K562 (cell line): ENCODE measurements at regions not wholly inside any gene's neighbourhood (a gene's known extent, or its start where the extent isn't known, plus 50 kb on each side); places are given as distances from the start of the nearest gene placed in this dataset.
A peak's percentile ranks its signal among the peaks of the same experiment; 100 is the strongest.

Experiments
- ATAC-seq: fragments of 200-7000 bp; cut with Tn5 transposase; 3 replicates; pipeline ENCODE4 v1.9.1; 2020; ENCODE audit warnings: moderate library complexity
- BruUV-seq: library from RNA; stranded (reverse); fragments of 400-500 nt; replicated peaks from 2 replicates; lab custom pipeline; 2021; lab: Mats Ljungman, UMichigan
- CTCF ChIA-PET: fragments of 300-600 bp; formaldehyde crosslinking; extraction: SDS; loops from one replicate; lab custom pipeline; 2021; ENCODE audit warnings: low intra/inter-chr PET ratio; lab: Yijun Ruan, JAX
- POLR2A ChIA-PET: fragments of 300-600, 350-650 bp; sonication (Branson Sonifier 250); formaldehyde crosslinking; extraction: SDS; loops from one replicate; lab custom pipeline; 2021; ENCODE audit warnings: antibody characterized with exemption, inconsistent platforms; lab: Yijun Ruan, JAX
- DNase-seq, 4 experiments: peaks; one replicate each; pipeline versions ENCODE4 v3.0.0 to v3.0.0-alpha.2; 2011 to 2018; ENCODE audit warnings: low spot score in 3 of 4, mixed read lengths in 3 of 4; ENCODE audit errors: extremely low read depth in 1 of 4
- FAIRE-seq: peaks from 2 replicates; lab custom pipeline; 2011; peaks lifted over from hg19 to GRCh38; lab: Jason Lieb, UNC
- H2AFZ ChIP-seq: 2 replicates; pipeline ENCODE4 v1.6.0; 2011; ENCODE audit warnings: low read depth, low read length, control low read depth, inconsistent platforms
- H3K27ac ChIP-seq: fragments of 200-600 bp; 3 replicates; pipeline ENCODE4 v1.8.0; 2011; ENCODE audit warnings: low read depth, mild to moderate bottlenecking, control low read depth, inconsistent platforms, low read length, moderate library complexity, mixed read lengths; ENCODE audit errors: extremely low read depth
- H3K27me3 ChIP-seq, 2 experiments: fragments of 300-600 bp in 1 of 2; 2 replicates in 1 of 2; 3 replicates in 1 of 2; pipeline versions ENCODE4 v1.6.0 to v1.8.0; 2011; ENCODE audit warnings: inconsistent platforms in 2 of 2, low read length in 2 of 2, mild to moderate bottlenecking in 1 of 2, mixed read lengths in 1 of 2, moderate library complexity in 1 of 2; ENCODE audit not compliant: control insufficient read depth in 2 of 2, insufficient read depth in 2 of 2
- H3K36me3 ChIP-seq: fragments of 300-600 bp; 3 replicates; pipeline ENCODE4 v1.8.0; 2011; ENCODE audit warnings: mild to moderate bottlenecking, low read length, inconsistent platforms; ENCODE audit not compliant: control insufficient read depth, insufficient read depth
- H3K4me1 ChIP-seq, 2 experiments: fragments of 200-600 bp in 1 of 2; replicated peaks in 1 of 2; 2 replicates in 1 of 2; 3 replicates in 1 of 2; pipeline versions ENCODE4 v1.5.1 to v1.8.0; 2011; ENCODE audit warnings: inconsistent platforms in 2 of 2, low read length in 2 of 2, mild to moderate bottlenecking in 1 of 2, mixed read lengths in 1 of 2, moderate library complexity in 1 of 2; ENCODE audit not compliant: control insufficient read depth in 2 of 2, insufficient read depth in 2 of 2
- H3K4me2 ChIP-seq: 2 replicates; pipeline ENCODE4 v1.6.1; 2011; ENCODE audit warnings: low read length, control low read depth, inconsistent platforms, mixed read lengths; ENCODE audit not compliant: insufficient read depth
- H3K4me3 ChIP-seq: fragments of 200-600 bp; sonication (generic), shearing (Covaris generic); 2 replicates; pipeline ENCODE4 v1.5.1; 2016; ENCODE audit warnings: control low read depth, inconsistent platforms
- H3K79me2 ChIP-seq: fragments of 200-600 bp; 3 replicates; pipeline ENCODE4 v1.8.0; 2011; ENCODE audit warnings: low read length, inconsistent platforms; ENCODE audit not compliant: control insufficient read depth, insufficient read depth
- H3K9ac ChIP-seq, 2 experiments: 2 replicates each; pipeline versions ENCODE4 v1.6.0 to v1.6.1; 2011; ENCODE audit warnings: low read depth in 2 of 2, low read length in 2 of 2, control low read depth in 1 of 2, inconsistent platforms in 1 of 2, mild to moderate bottlenecking in 1 of 2, mixed read lengths in 1 of 2; ENCODE audit not compliant: insufficient read depth in 1 of 2
- H3K9me1 ChIP-seq: one replicate; pipeline ENCODE4 v1.6.0; 2011; ENCODE audit warnings: inconsistent platforms, mild to moderate bottlenecking, low read length, moderate library complexity; ENCODE audit not compliant: control insufficient read depth, insufficient read depth
- H3K9me3 ChIP-seq: replicated peaks from 2 replicates; pipeline ENCODE4 v1.5.1; 2011; ENCODE audit warnings: low read depth, low read length, inconsistent platforms; ENCODE audit not compliant: control insufficient read depth, insufficient read depth
- H4K20me1 ChIP-seq: replicated peaks from 2 replicates; pipeline ENCODE4 v1.6.1; 2011; ENCODE audit warnings: low read length, inconsistent platforms, mixed read lengths; ENCODE audit not compliant: control insufficient read depth, insufficient read depth
- ESRRA ChIP-seq: fragments of 450-650 bp; IDR thresholded peaks from 2 replicates; pipeline ENCODE4 v1.6.1; 2014; ENCODE audit warnings: low read depth, mild to moderate bottlenecking, moderate library complexity, borderline replicate concordance
- FOS ChIP-seq: IDR thresholded peaks from 3 replicates; pipeline ENCODE4 v1.6.1; 2011; ENCODE audit not compliant: insufficient read length; ENCODE audit errors: extremely low read depth
- HDAC2 ChIP-seq: fragments of 450-650 bp; IDR thresholded peaks from 2 replicates; pipeline ENCODE4 v1.6.1; 2016; ENCODE audit warnings: mild to moderate bottlenecking
- HNRNPH1 ChIP-seq: fragments of 200-400 bp; formaldehyde crosslinking; optimal IDR thresholded peaks from 2 replicates; pipeline ENCODE3; 2017; ENCODE audit warnings: low read depth, mild to moderate bottlenecking, low read length, moderate library complexity
- KLF10 ChIP-seq: fragments of 250-450 bp; sonication (Bioruptor Pico); IDR thresholded peaks from 2 replicates; pipeline ENCODE4 v1.6.1; 2021; ENCODE audit warnings: matching md5 sums
- KLF6 ChIP-seq: fragments of 250-450 bp; sonication (Bioruptor Pico); IDR thresholded peaks from 2 replicates; pipeline ENCODE4 v1.4.0; 2020; ENCODE audit warnings: mild to moderate bottlenecking, moderate library complexity, borderline replicate concordance
- MTA1 ChIP-seq: fragments of 450-650 bp; IDR thresholded peaks from 2 replicates; pipeline ENCODE4 v1.6.1; 2017; ENCODE audit warnings: borderline replicate concordance
- NFYB ChIP-seq: IDR thresholded peaks from 2 replicates; pipeline ENCODE4 v1.6.1; 2011; ENCODE audit warnings: mild to moderate bottlenecking, moderate library complexity; ENCODE audit not compliant: insufficient read length; ENCODE audit errors: extremely low read depth
- ZBTB1 ChIP-seq: sonication (generic); formaldehyde crosslinking; IDR thresholded peaks from 2 replicates; pipeline ENCODE4 v1.8.1; 2023; ENCODE audit warnings: missing genetic modification reagents, low read depth, mild to moderate bottlenecking, borderline replicate concordance
- ZFP91 ChIP-seq: sonication (generic); formaldehyde crosslinking; IDR thresholded peaks from 2 replicates; pipeline ENCODE4 v1.8.0; 2022; ENCODE audit warnings: mild to moderate bottlenecking, missing genetic modification reagents
- ZNF12 ChIP-seq: sonication (generic); formaldehyde crosslinking; IDR thresholded peaks from 2 replicates; pipeline ENCODE4 v1.4.0; 2020; ENCODE audit warnings: mild to moderate bottlenecking, missing genetic modification reagents
- ZNF444 ChIP-seq: fragments of 250-450 bp; sonication (Bioruptor Pico); IDR thresholded peaks from 2 replicates; pipeline ENCODE4 v1.4.0; 2020; ENCODE audit warnings: mild to moderate bottlenecking, moderate library complexity
- ZSCAN32 ChIP-seq: fragments of 450-650 bp; formaldehyde crosslinking; IDR thresholded peaks from 2 replicates; pipeline ENCODE4 v1.4.0; 2020; ENCODE audit warnings: mild to moderate bottlenecking, moderate library complexity
- WGBS: fragments of 100-300 bp; shearing (Covaris generic); methylation state at CpG from one replicate; pipeline ENCODE4 v1.1.6; 2016; ENCODE audit warnings: low coverage, mixed read lengths; ENCODE audit not compliant: insufficient coverage; ENCODE audit errors: missing lambda C conversion rate; 5-methylcytosine and 5-hydroxymethylcytosine counted together
- in situ Hi-C: fragments of 300-500 bp; cut with MboI; formaldehyde crosslinking; loops from 4 replicates; pipeline ENCODE4 v1.15.0; 2018; ENCODE audit warnings: inconsistent platforms, mixed read lengths
- intact Hi-C: fragments of 100-400 bp; cut with micrococcal nuclease; formaldehyde crosslinking; loops from 2 replicates; pipeline ENCODE4 v1.14.2; 2022
- TF ChIP-seq, protein P1 (sequence below): fragments of 450-650 bp; IDR thresholded peaks from one replicate; pipeline ENCODE4 v1.6.1; 2018; ENCODE audit warnings: mild to moderate bottlenecking, moderate library complexity; ENCODE audit not compliant: partially characterized antibody
- TF ChIP-seq, protein P2 (sequence below): sonication (generic); formaldehyde crosslinking; IDR thresholded peaks from 2 replicates; pipeline ENCODE4 v1.5.0; 2020; ENCODE audit warnings: missing genetic modification reagents
- TF ChIP-seq, protein P3 (sequence below): fragments of 250-450 bp; sonication (Bioruptor Pico); IDR thresholded peaks from 2 replicates; pipeline ENCODE4 v1.8.0; 2021; ENCODE audit warnings: mild to moderate bottlenecking, moderate library complexity
- TF ChIP-seq, protein P4 (sequence below), 2 experiments: IDR thresholded peaks; 2 replicates each; pipeline ENCODE4 v1.6.1; 2011; ENCODE audit warnings: borderline replicate concordance in 1 of 2, control low read depth in 1 of 2, low read depth in 1 of 2, low read length in 1 of 2, mild to moderate bottlenecking in 1 of 2, mixed read lengths in 1 of 2, moderate library complexity in 1 of 2; ENCODE audit not compliant: insufficient read depth in 1 of 2, insufficient read length in 1 of 2, poor library complexity in 1 of 2, severe bottlenecking in 1 of 2; ENCODE audit errors: extremely low read depth in 1 of 2

DNA sequence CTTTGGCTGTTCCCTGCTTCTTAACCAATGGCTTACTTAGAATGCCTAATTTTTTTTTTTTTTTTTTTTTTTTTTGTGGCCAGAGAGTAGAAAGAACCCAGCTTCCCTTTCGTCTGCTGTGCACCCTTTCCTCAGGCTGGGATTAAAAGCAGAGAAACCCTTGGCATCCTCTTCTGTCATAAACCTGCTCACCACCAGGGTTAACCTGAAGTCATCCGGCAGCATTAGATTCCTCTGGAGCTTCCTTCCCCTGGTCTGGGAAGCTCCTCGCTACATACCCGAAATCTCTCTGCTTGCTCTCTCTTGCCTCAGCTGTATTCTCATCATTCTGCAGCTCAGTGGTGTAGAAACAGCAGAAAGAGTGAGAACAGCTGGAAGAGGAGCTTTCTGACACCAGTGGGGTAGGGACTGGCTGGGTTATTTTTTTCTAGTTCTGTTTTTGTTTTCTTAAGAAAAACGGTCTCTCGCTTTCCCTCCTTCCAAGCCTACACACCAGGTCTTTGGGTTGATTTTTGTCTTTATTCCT is 339.0 kb upstream of the MEIS1 start:
- Histone ChIP-seq H3K4me2 (no peak overlapping the region), H3K36me3 (no peaks in the 10 kb centered on the region), H3K9ac (no peak overlapping the region), H4K20me1 (no peaks in the 10 kb centered on the region), H3K4me1 (no peaks in the 10 kb centered on the region), H2AFZ (no peak overlapping the region), H3K4me3 (no peak overlapping the region), H3K9me3 (no peaks in the 10 kb centered on the region), H3K27me3 (no peaks in the 10 kb centered on the region), H3K27ac (no peak overlapping the region), H3K79me2 (no peaks in the 10 kb centered on the region), H3K9me1 (no peaks in the 10 kb centered on the region)
- BruUV-seq, result no TSS peak
- ATAC-seq (no peak), DNase-seq (peak in 2 of 4 experiments; percentile 10 to 12), FAIRE-seq (no peak)
- TF ChIP-seq HDAC2 (no peak), NFYB (no peak), HNRNPH1 (no peak), ZFP91 (CRISPR knock-in tag) (no peak), ESRRA (no peak), ZNF12 (CRISPR knock-in tag) (no peak), ZBTB1 (no peak), FOS (no peak), KLF10 (CRISPR knock-in tag) (no peak), ZNF444 (CRISPR knock-in tag) (no peak), MTA1 (no peak), KLF6 (CRISPR knock-in tag) (no peak), ZSCAN32 (CRISPR knock-in tag) (no peak)
- TF ChIP-seq, protein P1, sequence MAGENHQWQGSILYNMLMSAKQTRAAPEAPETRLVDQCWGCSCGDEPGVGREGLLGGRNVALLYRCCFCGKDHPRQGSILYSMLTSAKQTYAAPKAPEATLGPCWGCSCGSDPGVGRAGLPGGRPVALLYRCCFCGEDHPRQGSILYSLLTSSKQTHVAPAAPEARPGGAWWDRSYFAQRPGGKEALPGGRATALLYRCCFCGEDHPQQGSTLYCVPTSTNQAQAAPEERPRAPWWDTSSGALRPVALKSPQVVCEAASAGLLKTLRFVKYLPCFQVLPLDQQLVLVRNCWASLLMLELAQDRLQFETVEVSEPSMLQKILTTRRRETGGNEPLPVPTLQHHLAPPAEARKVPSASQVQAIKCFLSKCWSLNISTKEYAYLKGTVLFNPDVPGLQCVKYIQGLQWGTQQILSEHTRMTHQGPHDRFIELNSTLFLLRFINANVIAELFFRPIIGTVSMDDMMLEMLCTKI, result no peak
- TF ChIP-seq, protein P2, sequence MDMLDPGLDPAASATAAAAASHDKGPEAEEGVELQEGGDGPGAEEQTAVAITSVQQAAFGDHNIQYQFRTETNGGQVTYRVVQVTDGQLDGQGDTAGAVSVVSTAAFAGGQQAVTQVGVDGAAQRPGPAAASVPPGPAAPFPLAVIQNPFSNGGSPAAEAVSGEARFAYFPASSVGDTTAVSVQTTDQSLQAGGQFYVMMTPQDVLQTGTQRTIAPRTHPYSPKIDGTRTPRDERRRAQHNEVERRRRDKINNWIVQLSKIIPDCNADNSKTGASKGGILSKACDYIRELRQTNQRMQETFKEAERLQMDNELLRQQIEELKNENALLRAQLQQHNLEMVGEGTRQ, result no peak
- TF ChIP-seq, protein P3, sequence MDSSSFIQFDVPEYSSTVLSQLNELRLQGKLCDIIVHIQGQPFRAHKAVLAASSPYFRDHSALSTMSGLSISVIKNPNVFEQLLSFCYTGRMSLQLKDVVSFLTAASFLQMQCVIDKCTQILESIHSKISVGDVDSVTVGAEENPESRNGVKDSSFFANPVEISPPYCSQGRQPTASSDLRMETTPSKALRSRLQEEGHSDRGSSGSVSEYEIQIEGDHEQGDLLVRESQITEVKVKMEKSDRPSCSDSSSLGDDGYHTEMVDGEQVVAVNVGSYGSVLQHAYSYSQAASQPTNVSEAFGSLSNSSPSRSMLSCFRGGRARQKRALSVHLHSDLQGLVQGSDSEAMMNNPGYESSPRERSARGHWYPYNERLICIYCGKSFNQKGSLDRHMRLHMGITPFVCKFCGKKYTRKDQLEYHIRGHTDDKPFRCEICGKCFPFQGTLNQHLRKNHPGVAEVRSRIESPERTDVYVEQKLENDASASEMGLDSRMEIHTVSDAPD (CRISPR knock-in tag), result no peak
- TF ChIP-seq, protein P4, sequence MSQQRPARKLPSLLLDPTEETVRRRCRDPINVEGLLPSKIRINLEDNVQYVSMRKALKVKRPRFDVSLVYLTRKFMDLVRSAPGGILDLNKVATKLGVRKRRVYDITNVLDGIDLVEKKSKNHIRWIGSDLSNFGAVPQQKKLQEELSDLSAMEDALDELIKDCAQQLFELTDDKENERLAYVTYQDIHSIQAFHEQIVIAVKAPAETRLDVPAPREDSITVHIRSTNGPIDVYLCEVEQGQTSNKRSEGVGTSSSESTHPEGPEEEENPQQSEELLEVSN (IDR thresholded peaks at IDR 0.05; ENCODE audit: borderline replicate concordance in 1 of 2, extremely low read depth in 1 of 2, insufficient read depth in 1 of 2, insufficient read length in 1 of 2, low read depth in 1 of 2, low read length in 1 of 2, poor library complexity in 1 of 2, severe bottlenecking in 1 of 2), result no peak
- whole genome bisulfite sequencing, result 3% methylated on average over 5 of the region's 6 CpGs
- CTCF ChIA-PET, result interaction anchor here (0.7 kb wide), 1 partner anchor 455 kb away, joined by 3 read pairs; no protein-coding TSS in a partner anchor
- POLR2A ChIA-PET, result interaction anchor here (0.6 kb wide), 2 partner anchors 88 to 99 kb away, joined by 3 read pairs; no protein-coding TSS in a partner anchor
- in situ Hi-C loops (no loop called here), intact Hi-C loops (no loop called here)
